ENCODE measurements at regions not wholly inside any gene's neighbourhood (a gene's known extent, or its start where the extent isn't known, plus 50 kb on each side); places are given as distances from the start of the nearest gene placed in this dataset.

DNA sequence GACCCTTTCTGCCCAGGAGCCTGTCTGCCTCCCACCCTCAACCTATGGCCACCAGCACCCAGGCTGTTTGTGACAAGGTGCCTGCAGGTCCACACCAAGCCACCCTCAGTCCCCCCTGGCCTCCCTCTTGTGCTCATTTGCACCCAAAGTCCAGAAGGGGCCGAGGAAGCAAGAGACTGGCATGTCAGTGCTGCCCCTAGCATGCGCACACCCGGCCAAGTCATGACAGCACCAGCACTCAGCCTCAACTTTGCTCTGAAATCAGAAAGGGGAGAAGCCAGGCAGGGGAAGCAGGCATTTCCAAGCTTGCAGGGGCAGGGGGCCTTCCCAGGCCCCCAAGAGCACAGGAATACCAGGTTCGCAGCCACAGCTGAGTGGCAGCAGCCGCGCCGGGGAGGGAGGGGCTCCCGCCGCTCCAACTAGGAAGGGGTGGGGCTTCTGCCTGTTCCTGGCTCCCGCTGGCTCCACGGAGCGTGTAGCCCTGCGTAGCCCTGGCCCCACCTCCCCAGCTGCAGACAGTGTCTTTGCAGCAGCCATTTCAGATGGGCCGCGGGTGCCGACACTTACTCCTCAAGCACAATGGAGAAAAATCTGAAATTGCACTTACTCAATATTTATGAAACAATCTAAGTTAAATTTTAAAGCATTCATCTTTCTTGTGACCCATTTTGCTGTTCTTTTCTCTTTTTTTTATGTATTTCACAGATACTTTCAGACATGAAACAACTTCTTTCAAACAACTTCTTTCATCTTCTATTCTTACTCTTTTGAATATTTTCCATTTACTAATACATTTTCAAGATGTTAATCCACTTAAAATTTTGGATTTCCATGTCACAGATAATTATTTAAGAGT lies 54.9 kb upstream of the ABCB5 start:
- WGBS (ENCODE audit: extremely low coverage, insufficient coverage, insufficient read length), result no CpG with 5 or more reads among the region's 16 CpGs
- Histone ChIP-seq H2BK5ac (ENCODE audit: low read depth, low read length, poor library complexity) (no peak overlapping the region), H3K79me2 (ENCODE audit: control insufficient read depth, insufficient read depth, low read length, poor library complexity) (no peaks in the 10 kb centered on the region), H2BK12ac (ENCODE audit: low read length) (no peak overlapping the region), H3K27ac (ENCODE audit: low read depth, low read length) (no peak overlapping the region), H3K4ac (ENCODE audit: low read depth, low read length) (no peak overlapping the region), H3K14ac (ENCODE audit: low read length) (peak overlapping the region; percentile 44), H3K9me3 (ENCODE audit: insufficient read depth, low read depth, low read length) (peaks cover 2% of the 10 kb centered on the region), H2BK120ac (ENCODE audit: insufficient read depth, low read length, poor library complexity) (no peak overlapping the region), H3K79me1 (ENCODE audit: low read length) (peaks cover 2% of the 10 kb centered on the region), H3K4me2 (ENCODE audit: low read length) (no peak overlapping the region), H3K27me3 (ENCODE audit: insufficient read depth, low read length) (no peaks in the 10 kb centered on the region), H3K4me3 (ENCODE audit: low read depth, low read length) (no peak overlapping the region), H3K23ac (ENCODE audit: low read length) (no peak overlapping the region), H3K18ac (ENCODE audit: low read length) (no peak overlapping the region), H3K9ac (ENCODE audit: low read length) (no peak overlapping the region), H4K12ac (ENCODE audit: low read depth, low read length) (no peak overlapping the region), H4K8ac (ENCODE audit: low read depth, low read length) (no peak overlapping the region), H3K4me1 (ENCODE audit: control insufficient read depth in 1 of 2, insufficient read depth in 2 of 2, low read length in 2 of 2) (peaks cover 2 to 3% of the 10 kb centered on the region in 2 experiments), H4K91ac (ENCODE audit: low read depth, low read length) (peak overlapping the region; percentile 22), H2AK5ac (ENCODE audit: low read length) (no peak overlapping the region), H2AFZ (ENCODE audit: insufficient read depth, low read length, poor library complexity) (no peak overlapping the region), H3K36me3 (ENCODE audit: control insufficient read depth in 1 of 2, insufficient read depth in 2 of 2, low read length in 2 of 2) (no peaks in the 10 kb centered on the region)
- peak; percentile 45 to 52 for DNase-seq

- Histone ChIP-seq H3K79me2 (ENCODE audit: control insufficient read depth, insufficient read depth, low read length, poor library complexity) (no peaks in the 10 kb centered on the region), H3K27ac (ENCODE audit: low read depth, low read length) (peak overlapping the region; percentile 2), H4K8ac (ENCODE audit: low read depth, low read length) (no peak overlapping the region), H3K9ac (ENCODE audit: low read length) (no peak overlapping the region), H3K79me1 (ENCODE audit: low read length) (peaks cover 2% of the 10 kb centered on the region), H2BK12ac (ENCODE audit: low read length) (no peak overlapping the region), H3K18ac (ENCODE audit: low read length) (no peak overlapping the region), H4K91ac (ENCODE audit: low read depth, low read length) (no peak overlapping the region), H2AK5ac (ENCODE audit: low read length) (no peak overlapping the region), H3K27me3 (ENCODE audit: insufficient read depth, low read length) (no peaks in the 10 kb centered on the region), H4K12ac (ENCODE audit: low read depth, low read length) (no peak overlapping the region), H3K9me3 (ENCODE audit: insufficient read depth, low read depth, low read length) (peaks cover 2% of the 10 kb centered on the region), H3K4me2 (ENCODE audit: low read length) (no peak overlapping the region), H2BK120ac (ENCODE audit: insufficient read depth, low read length, poor library complexity) (no peak overlapping the region), H3K4me1 (ENCODE audit: control insufficient read depth in 1 of 2, insufficient read depth in 2 of 2, low read length in 2 of 2) (peaks cover 2 to 3% of the 10 kb centered on the region in 2 experiments), H3K36me3 (ENCODE audit: control insufficient read depth in 1 of 2, insufficient read depth in 2 of 2, low read length in 2 of 2) (no peaks in the 10 kb centered on the region), H3K4me3 (ENCODE audit: low read depth, low read length) (no peak overlapping the region), H2AFZ (ENCODE audit: insufficient read depth, low read length, poor library complexity) (no peak overlapping the region), H3K23ac (ENCODE audit: low read length) (no peak overlapping the region), H3K14ac (ENCODE audit: low read length) (no peak overlapping the region), H2BK5ac (ENCODE audit: low read depth, low read length, poor library complexity) (no peak overlapping the region), H3K4ac (ENCODE audit: low read depth, low read length) (no peak overlapping the region)
- DNase-seq, result peak in 1 of 2 donors; percentile 33
- no CpG with 5 or more reads among the region's 4 CpGs for WGBS (ENCODE audit: extremely low coverage, insufficient coverage, insufficient read length)
These were observed 54.0 kb upstream of the ABCB5 start for GRCh38 chr7:20561466-20561865.

DNA sequence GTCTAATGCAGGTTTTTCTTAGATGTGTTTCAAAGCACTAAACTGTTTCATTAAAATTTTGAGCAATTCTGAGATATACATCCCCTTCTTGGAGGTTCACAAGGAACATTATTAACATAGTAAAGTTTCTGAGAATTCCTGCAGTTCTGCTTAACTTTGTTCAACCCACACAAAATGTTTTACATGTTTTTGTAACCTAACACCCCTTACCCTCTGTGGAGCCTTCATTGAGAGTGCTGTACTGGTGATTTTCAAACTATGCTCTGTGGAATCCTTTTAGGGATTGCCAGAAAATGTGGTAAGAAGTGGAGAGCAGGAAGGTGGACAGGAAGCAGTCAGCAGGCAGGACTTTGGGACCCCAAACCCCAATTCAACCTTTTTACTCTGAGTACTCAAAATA lies 53.6 kb upstream of the ABCB5 start:
- Histone ChIP-seq H2BK5ac (ENCODE audit: low read depth, low read length, poor library complexity) (no peak overlapping the region), H2BK12ac (ENCODE audit: low read length) (no peak overlapping the region), H4K91ac (ENCODE audit: low read depth, low read length) (no peak overlapping the region), H3K27me3 (ENCODE audit: insufficient read depth, low read length) (no peaks in the 10 kb centered on the region), H4K12ac (ENCODE audit: low read depth, low read length) (no peak overlapping the region), H3K9ac (ENCODE audit: low read length) (no peak overlapping the region), H3K4ac (ENCODE audit: low read depth, low read length) (no peak overlapping the region), H3K36me3 (ENCODE audit: control insufficient read depth in 1 of 2, insufficient read depth in 2 of 2, low read length in 2 of 2) (no peaks in the 10 kb centered on the region), H3K4me1 (ENCODE audit: control insufficient read depth in 1 of 2, insufficient read depth in 2 of 2, low read length in 2 of 2) (peaks cover 2 to 3% of the 10 kb centered on the region in 2 experiments), H2BK120ac (ENCODE audit: insufficient read depth, low read length, poor library complexity) (no peak overlapping the region), H3K4me2 (ENCODE audit: low read length) (no peak overlapping the region), H2AK5ac (ENCODE audit: low read length) (no peak overlapping the region), H3K27ac (ENCODE audit: low read depth, low read length) (no peak overlapping the region), H3K4me3 (ENCODE audit: low read depth, low read length) (no peak overlapping the region), H3K23ac (ENCODE audit: low read length) (no peak overlapping the region), H3K14ac (ENCODE audit: low read length) (no peak overlapping the region), H3K18ac (ENCODE audit: low read length) (no peak overlapping the region), H4K8ac (ENCODE audit: low read depth, low read length) (no peak overlapping the region), H3K79me2 (ENCODE audit: control insufficient read depth, insufficient read depth, low read length, poor library complexity) (no peaks in the 10 kb centered on the region), H3K9me3 (ENCODE audit: insufficient read depth, low read depth, low read length) (peaks cover 2% of the 10 kb centered on the region), H3K79me1 (ENCODE audit: low read length) (peaks cover 2% of the 10 kb centered on the region), H2AFZ (ENCODE audit: insufficient read depth, low read length, poor library complexity) (no peak overlapping the region)
- no peak for DNase-seq

GRCh38 chr7:20562461-20562860 lies 53.0 kb upstream of the ABCB5 start:
- H4K12ac ChIP-seq (ENCODE audit: low read depth, low read length), result no peak overlapping the region
- no peaks in the 10 kb centered on the region for H3K27me3 ChIP-seq (ENCODE audit: insufficient read depth, low read length)
- no peak overlapping the region for H3K4me2 ChIP-seq (ENCODE audit: low read length)
- no peak overlapping the region for H2BK120ac ChIP-seq (ENCODE audit: insufficient read depth, low read length, poor library complexity)
- H2BK12ac ChIP-seq (ENCODE audit: low read length), result peak overlapping the region; percentile 73
- H3K27ac ChIP-seq (ENCODE audit: low read depth, low read length), result no peak overlapping the region
- H3K4me3 ChIP-seq (ENCODE audit: low read depth, low read length), result no peak overlapping the region
- H3K14ac ChIP-seq (ENCODE audit: low read length), result peak overlapping the region; percentile 11
- peaks cover 2 to 3% of the 10 kb centered on the region in 2 experiments for H3K4me1 ChIP-seq (ENCODE audit: control insufficient read depth in 1 of 2, insufficient read depth in 2 of 2, low read length in 2 of 2)
- H3K36me3 ChIP-seq (ENCODE audit: control insufficient read depth in 1 of 2, insufficient read depth in 2 of 2, low read length in 2 of 2), result no peaks in the 10 kb centered on the region
- no peak overlapping the region for H3K18ac ChIP-seq (ENCODE audit: low read length)
- no peak overlapping the region for H3K9ac ChIP-seq (ENCODE audit: low read length)
- peak overlapping the region; percentile 51 for H4K91ac ChIP-seq (ENCODE audit: low read depth, low read length)
- H3K79me1 ChIP-seq (ENCODE audit: low read length), result peaks cover 2% of the 10 kb centered on the region
- DNase-seq, result no peak
- H3K23ac ChIP-seq (ENCODE audit: low read length), result peak overlapping the region; percentile 21
- H2AFZ ChIP-seq (ENCODE audit: insufficient read depth, low read length, poor library complexity), result no peak overlapping the region
- no peaks in the 10 kb centered on the region for H3K79me2 ChIP-seq (ENCODE audit: control insufficient read depth, insufficient read depth, low read length, poor library complexity)
- WGBS (ENCODE audit: extremely low coverage, insufficient coverage, insufficient read length), result no CpG with 5 or more reads among the region's 4 CpGs
- no peak overlapping the region for H3K4ac ChIP-seq (ENCODE audit: low read depth, low read length)
- no peak overlapping the region for H2AK5ac ChIP-seq (ENCODE audit: low read length)
- H4K8ac ChIP-seq (ENCODE audit: low read depth, low read length), result no peak overlapping the region
- H3K9me3 ChIP-seq (ENCODE audit: insufficient read depth, low read depth, low read length), result peaks cover 2% of the 10 kb centered on the region
- H2BK5ac ChIP-seq (ENCODE audit: low read depth, low read length, poor library complexity), result no peak overlapping the region
